IMR-90 (cell line): ENCODE measurements at regions not wholly inside any gene's neighbourhood (a gene's known extent, or its start where the extent isn't known, plus 50 kb on each side); places are given as distances from the start of the nearest gene placed in this dataset.

ENCODE experiments used
- ATAC-seq: fragments of 200-7000 bp; cut with Tn5 transposase; 2 replicates; pipeline ENCODE4 v1.9.1; 2020; ENCODE audit warnings: low read depth, mild to moderate bottlenecking, moderate library complexity
- BruUV-seq: library from RNA; stranded (reverse); fragments of 400-500 nt; replicated peaks from 2 replicates; lab custom pipeline; 2021; lab: Mats Ljungman, UMichigan
- CTCF ChIA-PET: fragments of 300-600 bp; formaldehyde crosslinking; extraction: SDS; loops from one replicate; lab custom pipeline; 2021; ENCODE audit warnings: antibody characterized with exemption; lab: Yijun Ruan, JAX
- POLR2A ChIA-PET: fragments of 300-600 bp; sonication (Branson Sonifier 250); formaldehyde crosslinking; loops from one replicate; lab custom pipeline; 2022; ENCODE audit warnings: antibody characterized with exemption; ENCODE audit not compliant: unreplicated experiment; lab: Charles Lee
- DNase-seq: peaks from one replicate; pipeline ENCODE4 v3.0.0; 2013
- H2AFZ ChIP-seq: replicated peaks from 2 replicates; pipeline ENCODE3; 2013; ENCODE audit warnings: low read length, mild to moderate bottlenecking; ENCODE audit not compliant: poor library complexity
- H2AK5ac ChIP-seq: 2 replicates; pipeline ENCODE4 v1.6.1; 2013; ENCODE audit warnings: low read depth, low read length, inconsistent platforms
- H2AK9ac ChIP-seq: replicated peaks from 2 replicates; pipeline ENCODE3; 2013; ENCODE audit warnings: mild to moderate bottlenecking, low read depth, low read length, moderate library complexity; ENCODE audit not compliant: poor library complexity
- H2BK120ac ChIP-seq: 2 replicates; pipeline ENCODE4 v1.6.1; 2013; ENCODE audit warnings: low read depth, low read length, inconsistent platforms
- H2BK15ac ChIP-seq: 3 replicates; pipeline ENCODE4 v1.6.1; 2013; ENCODE audit warnings: low read depth, low read length, inconsistent platforms
- H2BK20ac ChIP-seq: 2 replicates; pipeline ENCODE4 v1.6.1; 2013; ENCODE audit warnings: low read depth, mild to moderate bottlenecking, inconsistent platforms, low read length, moderate library complexity
- H2BK5ac ChIP-seq: 2 replicates; pipeline ENCODE4 v1.6.1; 2013; ENCODE audit warnings: mild to moderate bottlenecking, low read depth, low read length, inconsistent platforms; ENCODE audit not compliant: poor library complexity, severe bottlenecking
- H3K14ac ChIP-seq: replicated peaks from 2 replicates; pipeline ENCODE4 v1.6.1; 2013; ENCODE audit warnings: low read depth, low read length, inconsistent platforms
- H3K18ac ChIP-seq: 2 replicates; pipeline ENCODE4 v1.6.1; 2013; ENCODE audit warnings: low read depth, low read length, control low read depth
- H3K23ac ChIP-seq: 2 replicates; pipeline ENCODE4 v1.6.1; 2013; ENCODE audit warnings: low read depth, low read length, inconsistent platforms
- H3K27ac ChIP-seq: 2 replicates; pipeline ENCODE4 v1.5.1; 2013; ENCODE audit warnings: mild to moderate bottlenecking, control low read depth, low read length; ENCODE audit not compliant: insufficient read depth
- H3K27me3 ChIP-seq: 2 replicates; pipeline ENCODE4 v1.6.1; 2013; ENCODE audit warnings: low read length; ENCODE audit not compliant: control insufficient read depth, insufficient read depth
- H3K36me3 ChIP-seq: 2 replicates; pipeline ENCODE4 v1.6.1; 2013; ENCODE audit warnings: low read length, mixed read lengths; ENCODE audit not compliant: control insufficient read depth, insufficient read depth
- H3K4ac ChIP-seq: 2 replicates; pipeline ENCODE4 v1.6.1; 2013; ENCODE audit warnings: low read depth, low read length, inconsistent platforms
- H3K4me1 ChIP-seq: 2 replicates; pipeline ENCODE4 v1.6.1; 2013; ENCODE audit warnings: low read length, mixed read lengths; ENCODE audit not compliant: control insufficient read depth, insufficient read depth
- H3K4me2 ChIP-seq: 2 replicates; pipeline ENCODE4 v1.6.1; 2013; ENCODE audit warnings: low read depth, mild to moderate bottlenecking, control low read depth, low read length, moderate library complexity
- H3K4me3 ChIP-seq: 2 replicates; pipeline ENCODE4 v1.5.1; 2013; ENCODE audit warnings: low read depth, mild to moderate bottlenecking, control low read depth, low read length, moderate library complexity; ENCODE audit not compliant: insufficient read depth
- H3K56ac ChIP-seq: 2 replicates; pipeline ENCODE4 v1.6.1; 2013; ENCODE audit warnings: low read length, inconsistent platforms; ENCODE audit not compliant: insufficient read depth; ENCODE audit errors: extremely low read depth
- H3K79me1 ChIP-seq, 2 experiments: 2 replicates each; pipeline ENCODE4 v1.6.1; 2013; ENCODE audit warnings: low read length in 2 of 2, inconsistent platforms in 1 of 2, low read depth in 1 of 2
- H3K9ac ChIP-seq: 2 replicates; pipeline ENCODE4 v1.6.1; 2013; ENCODE audit warnings: low read depth, low read length, control low read depth
- H3K9me1 ChIP-seq: 2 replicates; pipeline ENCODE4 v1.6.1; 2013; ENCODE audit warnings: low read length, inconsistent platforms; ENCODE audit not compliant: insufficient read depth
- H3K9me3 ChIP-seq: 2 replicates; pipeline ENCODE4 v1.6.1; 2013; ENCODE audit warnings: low read length; ENCODE audit not compliant: control insufficient read depth, insufficient read depth
- H4K20me1 ChIP-seq: 2 replicates; pipeline ENCODE4 v1.6.1; 2013; ENCODE audit warnings: low read length, inconsistent platforms; ENCODE audit not compliant: insufficient read depth
- H4K5ac ChIP-seq: 2 replicates; pipeline ENCODE4 v1.6.1; 2013; ENCODE audit warnings: mild to moderate bottlenecking, low read depth, low read length, control low read depth
- H4K8ac ChIP-seq, 2 experiments: 2 replicates each; pipeline ENCODE4 v1.6.1; 2013; ENCODE audit warnings: low read depth in 2 of 2, low read length in 2 of 2, control low read depth in 1 of 2, inconsistent platforms in 1 of 2
- H4K91ac ChIP-seq: 2 replicates; pipeline ENCODE4 v1.6.1; 2013; ENCODE audit warnings: low read depth, low read length, inconsistent platforms; ENCODE audit not compliant: insufficient read depth
- MAZ ChIP-seq: IDR thresholded peaks from 2 replicates; pipeline ENCODE4 v1.6.1; 2012; ENCODE audit warnings: low read depth, mild to moderate bottlenecking, low read length, improper control_type of control experiment, moderate library complexity, borderline replicate concordance
- POLR2A ChIP-seq: IDR thresholded peaks from 2 replicates; pipeline ENCODE4 v1.6.1; 2012; ENCODE audit warnings: mild to moderate bottlenecking, low read depth, low read length
- WGBS, 2 experiments: methylation state at CpG; one replicate each; pipeline versions ENCODE4 v1.1.5 to v1.1.7; 2013; ENCODE audit warnings: missing lambda C conversion rate in 2 of 2; ENCODE audit not compliant: insufficient read length in 1 of 2; ENCODE audit errors: extremely low coverage in 2 of 2; 5-methylcytosine and 5-hydroxymethylcytosine counted together
- dilution Hi-C: fragments of 300-500 bp; cut with HindIII; formaldehyde crosslinking; loops from one replicate; pipeline ENCODE4 v1.14.3; 2018; ENCODE audit warnings: low sequenced_read_pairs; ENCODE audit not compliant: unreplicated experiment
- in situ Hi-C: fragments of 300-500 bp; cut with MboI; formaldehyde crosslinking; loops from 3 replicates; pipeline ENCODE4 v1.14.3; 2019; ENCODE audit warnings: low sequenced_read_pairs, inconsistent platforms, mixed read lengths
- intact Hi-C: fragments of 100-400 bp; cut with micrococcal nuclease; formaldehyde crosslinking; loops from 2 replicates; pipeline ENCODE4 v1.10.0; 2022

GRCh38 chr17:62911114-62911513 is 54.9 kb upstream of the TANC2 start:
- no TSS peak for BruUV-seq
- Histone ChIP-seq H2AK5ac (no peak overlapping the region), H3K4me1 (no peaks in the 10 kb centered on the region), H2AK9ac (no peak overlapping the region), H3K27me3 (peaks cover 4% of the 10 kb centered on the region), H3K18ac (no peak overlapping the region), H3K79me1 (no peaks in the 10 kb centered on the region), H4K5ac (no peak overlapping the region), H3K4ac (no peak overlapping the region), H3K4me2 (no peak overlapping the region), H2BK20ac (no peak overlapping the region), H3K27ac (no peak overlapping the region), H3K14ac (no peak overlapping the region), H2BK120ac (no peak overlapping the region), H2BK15ac (no peak overlapping the region), H3K9me1 (no peaks in the 10 kb centered on the region; the same call in 1 of the 2 replicates), H4K91ac (no peak overlapping the region), H3K9ac (no peak overlapping the region), H4K20me1 (no peaks in the 10 kb centered on the region), H3K4me3 (no peak overlapping the region), H3K36me3 (no peaks in the 10 kb centered on the region), H2BK5ac (no peak overlapping the region), H4K8ac (no peak overlapping the region), H3K23ac (no peak overlapping the region), H3K56ac (no peak overlapping the region), H3K9me3 (peaks cover 8% of the 10 kb centered on the region), H2AFZ (no peak overlapping the region)
- POLR2A ChIA-PET = no interaction called here
- ATAC-seq = no peak
- CTCF ChIA-PET = no interaction called here
- in situ Hi-C loops = no loop called here
- dilution Hi-C loops = no loop called here
- intact Hi-C loops = no loop called here
- no CpG with 5 or more reads among the region's 3 CpGs for WGBS, 2 experiments
- TF ChIP-seq POLR2A (no peak), MAZ (no peak)
- DNase-seq = no peak
